ENCODE measurements at regions not wholly inside any gene's neighbourhood (a gene's known extent, or its start where the extent isn't known, plus 50 kb on each side); places are given as distances from the start of the nearest gene placed in this dataset.

DNA sequence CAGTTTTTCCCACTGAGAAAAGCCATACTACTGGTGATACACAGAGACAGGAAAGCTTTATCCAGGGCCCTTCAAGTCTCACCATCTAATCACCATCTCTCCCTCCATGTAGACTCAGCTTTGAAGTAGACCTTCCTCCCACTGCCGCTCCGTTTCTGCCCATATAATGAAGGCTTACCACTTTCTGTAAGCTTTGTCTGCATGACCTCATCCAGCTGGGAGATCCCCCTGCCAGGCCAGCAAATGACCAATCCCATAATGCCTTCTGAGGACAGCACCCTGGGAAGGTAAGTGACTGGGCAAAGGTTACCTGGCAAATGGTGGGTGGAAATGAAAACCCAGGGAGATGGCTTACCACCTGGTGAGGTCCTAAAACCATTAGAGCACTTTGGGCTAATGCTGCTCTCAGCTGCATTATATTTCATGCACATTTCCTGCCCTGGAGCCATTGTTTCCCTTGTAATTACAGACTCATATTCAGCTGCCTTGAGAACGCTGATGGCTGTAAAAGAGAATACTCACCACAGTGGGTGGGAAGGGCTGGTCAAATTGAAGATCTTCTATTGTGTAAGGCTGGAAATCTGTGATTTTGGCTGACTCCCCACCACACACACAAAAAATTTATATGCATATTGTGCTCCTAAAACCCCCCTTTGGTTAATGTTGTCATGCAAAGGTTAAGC, 350.7 kb upstream of the SYT4 start:
- H3K27ac Mint-ChIP-seq, result no peak overlapping the region
- peaks cover 21% of the 10 kb centered on the region for H3K27me3 Mint-ChIP-seq
- Histone ChIP-seq H3K4me1 (ENCODE audit: control insufficient read depth in 2 of 2, insufficient read depth in 2 of 2, low read length in 2 of 2) (no peaks in the 10 kb centered on the region), H2AFZ (ENCODE audit: insufficient read depth, low read depth, low read length, poor library complexity, severe bottlenecking) (no peak overlapping the region), H3K4me2 (replicated peaks; ENCODE audit: low read depth, low read length, poor library complexity, severe bottlenecking) (no peak overlapping the region), H3K9ac (ENCODE audit: low read length) (no peak overlapping the region), H3K9me3 (ENCODE audit: control extremely low read depth in 1 of 3, control insufficient read depth in 2 of 3, insufficient read depth in 1 of 3, low read length in 2 of 3) (no peaks in the 10 kb centered on the region), H3K27ac (ENCODE audit: low read length in 2 of 2) (no peak overlapping the region), H3K79me2 (ENCODE audit: control insufficient read depth, insufficient read depth, low read length) (no peaks in the 10 kb centered on the region), H3K4me3 (ENCODE audit: control extremely low read depth in 1 of 5, extremely low read depth in 1 of 5, insufficient read depth in 1 of 5, low read depth in 2 of 5, low read length in 4 of 5) (no peak overlapping the region), H3K27me3 (replicated peaks in 1 of 4; ENCODE audit: control extremely low read depth in 1 of 4, control insufficient read depth in 3 of 4, insufficient read depth in 4 of 4, low read length in 3 of 4) (no peaks in the 10 kb centered on the region), H3K36me3 (replicated peaks in 1 of 2; ENCODE audit: control extremely low read depth in 1 of 2, control insufficient read depth in 1 of 2, extremely low read depth in 1 of 2, insufficient read depth in 2 of 2, low read length in 1 of 2) (no peaks in the 10 kb centered on the region), H4K20me1 (ENCODE audit: control insufficient read depth, insufficient read depth, low read length, poor library complexity, severe bottlenecking) (no peaks in the 10 kb centered on the region)
- no peaks in the 10 kb centered on the region for H3K4me1 Mint-ChIP-seq
- no peak for DNase-seq
- H3K9me3 Mint-ChIP-seq (ENCODE audit: insufficient read depth), result no peaks in the 10 kb centered on the region
- no CpG with 5 or more reads among the region's 3 CpGs for WGBS (ENCODE audit: insufficient coverage)
- POLR2A ChIA-PET, result no interaction called here
- CTCF ChIA-PET, result interaction anchor here (1.1 kb wide), 1 partner anchor 1722 kb away, joined by 3 read pairs; no protein-coding TSS in a partner anchor
- no peak for TF ChIP-seq EZH2 (IDR thresholded peaks at IDR 0.05; ENCODE audit: borderline replicate concordance, insufficient read depth, low read depth, low read length, poor library complexity, severe bottlenecking)
- TF ChIP-seq, protein P1, sequence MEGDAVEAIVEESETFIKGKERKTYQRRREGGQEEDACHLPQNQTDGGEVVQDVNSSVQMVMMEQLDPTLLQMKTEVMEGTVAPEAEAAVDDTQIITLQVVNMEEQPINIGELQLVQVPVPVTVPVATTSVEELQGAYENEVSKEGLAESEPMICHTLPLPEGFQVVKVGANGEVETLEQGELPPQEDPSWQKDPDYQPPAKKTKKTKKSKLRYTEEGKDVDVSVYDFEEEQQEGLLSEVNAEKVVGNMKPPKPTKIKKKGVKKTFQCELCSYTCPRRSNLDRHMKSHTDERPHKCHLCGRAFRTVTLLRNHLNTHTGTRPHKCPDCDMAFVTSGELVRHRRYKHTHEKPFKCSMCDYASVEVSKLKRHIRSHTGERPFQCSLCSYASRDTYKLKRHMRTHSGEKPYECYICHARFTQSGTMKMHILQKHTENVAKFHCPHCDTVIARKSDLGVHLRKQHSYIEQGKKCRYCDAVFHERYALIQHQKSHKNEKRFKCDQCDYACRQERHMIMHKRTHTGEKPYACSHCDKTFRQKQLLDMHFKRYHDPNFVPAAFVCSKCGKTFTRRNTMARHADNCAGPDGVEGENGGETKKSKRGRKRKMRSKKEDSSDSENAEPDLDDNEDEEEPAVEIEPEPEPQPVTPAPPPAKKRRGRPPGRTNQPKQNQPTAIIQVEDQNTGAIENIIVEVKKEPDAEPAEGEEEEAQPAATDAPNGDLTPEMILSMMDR (IDR thresholded peaks at IDR 0.05), result no peak
- no peak overlapping the region for H3K4me3 Mint-ChIP-seq
- ATAC-seq (ENCODE audit: low read depth), result no peak
- intact Hi-C loops (cut with micrococcal nuclease), result no loop called here

DNA sequence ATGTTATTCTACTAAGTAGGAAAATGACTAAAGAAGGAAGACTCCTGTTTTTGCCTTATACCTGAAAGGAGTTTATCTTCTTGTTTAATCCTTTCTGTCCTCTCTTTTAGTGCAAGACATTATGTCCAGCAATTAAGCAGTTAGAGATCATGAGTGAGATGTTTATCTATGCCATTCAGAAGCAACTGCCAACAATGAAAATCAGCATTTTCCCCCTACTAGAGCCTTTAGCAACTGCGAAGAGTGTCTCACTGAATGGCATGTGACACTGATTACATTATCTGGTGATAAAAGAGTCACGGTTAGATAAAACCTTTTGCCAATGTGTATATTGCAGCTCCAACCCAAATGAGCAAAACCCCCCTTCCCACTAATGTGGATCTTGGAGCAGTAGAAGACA, 357.7 kb upstream of the SYT4 start:
- intact Hi-C loops (cut with micrococcal nuclease), result no loop called here
- no CpG with 5 or more reads among the region's 2 CpGs for WGBS (ENCODE audit: insufficient coverage)
- Histone ChIP-seq H3K36me3 (replicated peaks in 1 of 2; ENCODE audit: control extremely low read depth in 1 of 2, control insufficient read depth in 1 of 2, extremely low read depth in 1 of 2, insufficient read depth in 2 of 2, low read length in 1 of 2) (no peaks in the 10 kb centered on the region), H3K79me2 (ENCODE audit: control insufficient read depth, insufficient read depth, low read length) (no peaks in the 10 kb centered on the region), H3K4me2 (replicated peaks; ENCODE audit: low read depth, low read length, poor library complexity, severe bottlenecking) (no peak overlapping the region), H3K9ac (ENCODE audit: low read length) (no peak overlapping the region), H3K27ac (ENCODE audit: low read length in 2 of 2) (no peak overlapping the region), H2AFZ (ENCODE audit: insufficient read depth, low read depth, low read length, poor library complexity, severe bottlenecking) (no peak overlapping the region), H3K27me3 (replicated peaks in 1 of 4; ENCODE audit: control extremely low read depth in 1 of 4, control insufficient read depth in 3 of 4, insufficient read depth in 4 of 4, low read length in 3 of 4) (no peaks in the 10 kb centered on the region), H3K4me3 (ENCODE audit: control extremely low read depth in 1 of 5, extremely low read depth in 1 of 5, insufficient read depth in 1 of 5, low read depth in 2 of 5, low read length in 4 of 5) (no peak overlapping the region), H4K20me1 (ENCODE audit: control insufficient read depth, insufficient read depth, low read length, poor library complexity, severe bottlenecking) (no peaks in the 10 kb centered on the region), H3K9me3 (ENCODE audit: control extremely low read depth in 1 of 3, control insufficient read depth in 2 of 3, insufficient read depth in 1 of 3, low read length in 2 of 3) (no peaks in the 10 kb centered on the region), H3K4me1 (ENCODE audit: control insufficient read depth in 2 of 2, insufficient read depth in 2 of 2, low read length in 2 of 2) (no peaks in the 10 kb centered on the region)
- ChIA-PET POLR2A (no interaction called here), CTCF (interaction anchor here (1.0 kb wide), 1 partner anchor 13 kb away, joined by 3 read pairs; no protein-coding TSS in a partner anchor)
- Mint-ChIP-seq H3K9me3 (ENCODE audit: insufficient read depth) (no peaks in the 10 kb centered on the region), H3K4me3 (no peak overlapping the region), H3K27ac (no peak overlapping the region), H3K27me3 (no peaks in the 10 kb centered on the region), H3K4me1 (no peaks in the 10 kb centered on the region)
- no peak for TF ChIP-seq EZH2 (IDR thresholded peaks at IDR 0.05; ENCODE audit: borderline replicate concordance, insufficient read depth, low read depth, low read length, poor library complexity, severe bottlenecking)
- TF ChIP-seq, protein P1 (IDR thresholded peaks at IDR 0.05), result no peak
- no peak for DNase-seq
- ATAC-seq (ENCODE audit: low read depth), result no peak

All from B cell (primary cell).